Urinary bladder (tissue), 3 donors: ENCODE measurements at regions not wholly inside any gene's neighbourhood (a gene's known extent, or its start where the extent isn't known, plus 50 kb on each side); places are given as distances from the start of the nearest gene placed in this dataset.

Experiments used
- DNase-seq: peaks from one replicate; pipeline ENCODE4 v3.0.0-alpha.2; 2015; ENCODE audit errors: extremely low spot score
- H3K27ac ChIP-seq: one replicate; pipeline ENCODE4 v1.5.1; 2013; ENCODE audit warnings: low read depth, mild to moderate bottlenecking, moderate library complexity
- H3K36me3 ChIP-seq: one replicate; pipeline ENCODE4 v1.6.1; 2013; ENCODE audit warnings: mild to moderate bottlenecking, moderate library complexity; ENCODE audit not compliant: insufficient read depth
- H3K4me1 ChIP-seq: one replicate; pipeline ENCODE4 v1.6.1; 2013; ENCODE audit warnings: mild to moderate bottlenecking, moderate library complexity; ENCODE audit not compliant: insufficient read depth
- H3K4me3 ChIP-seq: one replicate; pipeline ENCODE4 v1.5.1; 2013; ENCODE audit warnings: low read depth, low read length
- WGBS: extraction: QIAGEN DNeasy Blood & Tissue Kit; methylation state at CpG from one replicate; pipeline ENCODE4 v1.1.7; 2013; 5-methylcytosine and 5-hydroxymethylcytosine counted together
- donor health status: healthy with polysubstance abuse.
- donor health status: healthy.

- no peaks in the 10 kb centered on the region for H3K36me3 ChIP-seq
- DNase-seq = no peak
- H3K4me3 ChIP-seq = no peak overlapping the region
- H3K4me1 ChIP-seq = no peaks in the 10 kb centered on the region
- no peak overlapping the region for H3K27ac ChIP-seq
- 84% methylated on average over 9 of the region's 9 CpGs for WGBS
Observed at GRCh38 chr16:73142053-73142854, 94.3 kb upstream of the ZFHX3 start.

- H3K36me3 ChIP-seq = no peaks in the 10 kb centered on the region
- H3K4me3 ChIP-seq = no peak overlapping the region
- H3K4me1 ChIP-seq = peaks cover 2% of the 10 kb centered on the region
- WGBS = 80% methylated on average over 4 of the region's 4 CpGs
- no peak for DNase-seq
- no peak overlapping the region for H3K27ac ChIP-seq
Observed at GRCh38 chr16:73140929-73141328, 93.0 kb upstream of the ZFHX3 start.

DNA sequence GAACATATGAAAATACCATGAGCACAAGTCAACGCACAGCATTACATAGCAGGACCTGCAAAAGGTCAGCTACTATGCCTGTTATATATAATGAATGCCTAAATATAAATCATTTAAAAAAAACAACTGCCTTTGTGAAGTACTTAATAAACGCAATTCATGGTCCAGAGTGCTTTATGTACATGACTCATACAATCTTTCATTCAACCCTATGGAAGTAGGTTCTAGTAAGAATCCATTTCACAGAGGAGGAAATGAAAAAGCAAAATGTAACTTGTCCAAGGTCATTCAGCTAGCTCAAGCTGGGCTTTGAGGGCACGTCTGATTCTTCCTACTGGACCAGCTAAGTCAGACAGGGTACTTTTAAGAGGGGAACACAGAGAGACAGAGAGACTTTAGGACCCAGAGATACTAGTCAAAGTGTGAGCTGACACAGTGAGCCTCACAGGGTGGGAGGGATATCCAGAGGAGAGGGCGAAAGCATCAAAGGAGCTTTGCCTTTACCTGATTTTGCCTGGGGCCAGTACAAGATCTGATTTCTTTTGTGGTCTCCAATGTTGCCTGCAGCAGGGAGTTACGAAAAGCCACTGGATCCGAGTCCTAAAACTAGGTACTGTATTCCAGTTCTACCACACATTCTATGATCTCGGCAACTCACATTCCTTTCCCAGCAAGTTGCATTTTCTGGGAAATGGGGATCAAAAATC lies 83.4 kb upstream of the ZFHX3 start:
- no peak for DNase-seq
- Histone ChIP-seq H3K4me1 (no peaks in the 10 kb centered on the region), H3K4me3 (no peak overlapping the region), H3K36me3 (no peaks in the 10 kb centered on the region), H3K27ac (no peak overlapping the region)
- 85% methylated on average over 7 of the region's 7 CpGs for WGBS

DNA sequence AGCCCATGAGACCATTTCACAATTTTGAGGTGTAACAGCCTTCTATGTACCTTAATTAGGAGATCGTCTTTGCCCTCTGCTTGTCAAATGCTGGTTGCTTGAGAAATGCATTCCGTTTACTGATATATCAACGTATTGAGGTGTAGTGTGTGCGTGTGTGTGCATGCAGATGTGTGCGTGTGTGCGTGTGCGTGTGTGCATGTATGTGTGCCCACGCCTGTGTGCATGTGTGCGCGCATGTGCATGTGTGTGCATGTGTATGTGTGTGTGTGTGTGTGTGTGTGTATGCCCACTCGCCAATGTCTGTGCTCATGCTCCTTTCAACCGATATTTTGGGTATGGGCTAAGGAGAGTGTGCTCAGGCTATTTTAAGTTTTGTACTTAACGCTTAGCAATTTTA lies 81.5 kb upstream of the ZFHX3 start:
- H3K4me1 ChIP-seq = no peaks in the 10 kb centered on the region
- 93% methylated on average over 13 of the region's 13 CpGs for WGBS
- DNase-seq = no peak
- H3K4me3 ChIP-seq = no peak overlapping the region
- H3K36me3 ChIP-seq = no peaks in the 10 kb centered on the region
- H3K27ac ChIP-seq = no peak overlapping the region

- H3K4me3 ChIP-seq = no peak overlapping the region
- no peak for DNase-seq
- H3K4me1 ChIP-seq = no peaks in the 10 kb centered on the region
- no peaks in the 10 kb centered on the region for H3K36me3 ChIP-seq
- H3K27ac ChIP-seq = no peak overlapping the region
- WGBS = 72% methylated on average over 6 of the region's 6 CpGs
Observed at GRCh38 chr16:73126525-73126853, 78.6 kb upstream of the ZFHX3 start.

DNA sequence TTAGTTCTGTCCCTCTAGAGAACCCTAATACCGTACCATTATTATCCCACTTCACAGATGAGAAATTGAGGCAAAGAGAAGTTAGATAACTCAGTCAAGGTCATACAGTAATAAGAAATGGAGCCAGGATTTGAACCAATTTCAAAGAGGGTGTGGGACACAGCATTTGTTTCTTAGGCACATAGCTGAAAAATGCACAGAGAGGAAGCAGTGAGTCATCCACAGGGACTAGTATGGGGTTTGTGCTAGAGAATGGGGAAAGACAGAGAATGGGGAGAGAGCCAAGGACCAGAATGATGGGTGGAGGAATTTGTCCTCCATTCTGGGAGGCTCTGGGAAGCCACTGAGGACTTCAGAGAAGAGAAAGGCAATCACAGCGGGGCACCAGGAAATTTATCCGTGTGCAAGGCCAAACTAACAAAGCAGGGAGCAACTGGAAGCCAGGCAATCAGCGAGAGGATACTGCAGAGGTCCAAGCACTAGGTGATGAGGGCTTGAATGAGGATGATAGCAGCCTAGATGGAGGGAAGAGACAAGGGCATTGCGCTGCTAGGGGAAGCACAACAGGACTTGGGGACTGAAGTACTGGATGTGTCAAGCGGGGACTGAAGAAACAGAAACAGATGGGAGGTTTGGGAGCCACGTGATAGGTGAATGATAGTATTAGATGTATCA lies 78.1 kb upstream of the ZFHX3 start:
- DNase-seq = no peak
- no peak overlapping the region for H3K4me3 ChIP-seq
- H3K27ac ChIP-seq = no peak overlapping the region
- no peaks in the 10 kb centered on the region for H3K4me1 ChIP-seq
- no peaks in the 10 kb centered on the region for H3K36me3 ChIP-seq
- 93% methylated on average over 7 of the region's 7 CpGs for WGBS

- no peak overlapping the region for H3K4me3 ChIP-seq
- H3K4me1 ChIP-seq = no peaks in the 10 kb centered on the region
- WGBS = 96% methylated on average over 4 of the region's 4 CpGs
- H3K36me3 ChIP-seq = no peaks in the 10 kb centered on the region
- no peak for DNase-seq
- H3K27ac ChIP-seq = no peak overlapping the region
Observed at GRCh38 chr16:73124665-73125375, 76.9 kb upstream of the ZFHX3 start.

- Histone ChIP-seq H3K4me3 (no peak overlapping the region), H3K4me1 (no peaks in the 10 kb centered on the region), H3K27ac (no peak overlapping the region), H3K36me3 (no peaks in the 10 kb centered on the region)
- DNase-seq = no peak
- 90% methylated on average over 10 of the region's 10 CpGs for WGBS
Observed at GRCh38 chr16:73124097-73124652, 76.2 kb upstream of the ZFHX3 start.

- DNase-seq = no peak
- no peak overlapping the region for H3K27ac ChIP-seq
- H3K36me3 ChIP-seq = no peaks in the 10 kb centered on the region
- H3K4me3 ChIP-seq = no peak overlapping the region
- WGBS = 37% methylated on average over 10 of the region's 10 CpGs
- H3K4me1 ChIP-seq = no peaks in the 10 kb centered on the region
Observed at GRCh38 chr16:73122604-73123391, 74.9 kb upstream of the ZFHX3 start.

- Histone ChIP-seq H3K36me3 (no peaks in the 10 kb centered on the region), H3K4me1 (no peaks in the 10 kb centered on the region), H3K27ac (no peak overlapping the region), H3K4me3 (no peak overlapping the region)
- DNase-seq = no peak
- 88% methylated on average over 2 of the region's 2 CpGs for WGBS
Observed at GRCh38 chr16:73116576-73116975, 68.6 kb upstream of the ZFHX3 start.

- no peak overlapping the region for H3K4me3 ChIP-seq
- 77% methylated on average over 6 of the region's 6 CpGs for WGBS
Observed at GRCh38 chr16:73113336-73113735, 65.4 kb upstream of the ZFHX3 start.

GRCh38 chr16:73108195-73108963 lies 60.5 kb upstream of the ZFHX3 start:
- no peaks in the 10 kb centered on the region for H3K36me3 ChIP-seq
- no peak overlapping the region for H3K4me3 ChIP-seq
- DNase-seq = no peak
- WGBS = 67% methylated on average over 10 of the region's 10 CpGs
- no peak overlapping the region for H3K27ac ChIP-seq
- no peaks in the 10 kb centered on the region for H3K4me1 ChIP-seq

More at GRCh38 chr16:73113336-73113735, 65.4 kb upstream of the ZFHX3 start:
- Histone ChIP-seq H3K27ac (no peak overlapping the region), H3K36me3 (no peaks in the 10 kb centered on the region), H3K4me1 (no peaks in the 10 kb centered on the region)
- no peak for DNase-seq
